ENCODE measurements at regions not wholly inside any gene's neighbourhood (a gene's known extent, or its start where the extent isn't known, plus 50 kb on each side); places are given as distances from the start of the nearest gene placed in this dataset.

GRCh38 chr15:93610944-93611343 is 521.9 kb upstream of the RGMA start:
- H2AFZ ChIP-seq (ENCODE audit: low read length) = no peak overlapping the region
- no peak for TF ChIP-seq RBBP5 (IDR thresholded peaks at IDR 0.05; ENCODE audit: borderline replicate concordance, low read depth, low read length)
- no peak for TF ChIP-seq RXRA (IDR thresholded peaks at IDR 0.05; ENCODE audit: insufficient read depth, low read depth, low read length)
- TF ChIP-seq TCF12 (IDR thresholded peaks at IDR 0.05; ENCODE audit: low read depth, low read length) = no peak
- no peak for TF ChIP-seq TEAD4 (IDR thresholded peaks at IDR 0.05; ENCODE audit: low read depth, low read length)
- TF ChIP-seq GABPA (IDR thresholded peaks at IDR 0.05; ENCODE audit: borderline replicate concordance, insufficient read depth, low read length) = no peak
- TF ChIP-seq CBX5 (IDR thresholded peaks at IDR 0.05; ENCODE audit: low read depth, low read length) = no peak
- TF ChIP-seq CHD2 (IDR thresholded peaks at IDR 0.05; ENCODE audit: low read length) = no peak

More at GRCh38 chr15:93610944-93611343, 521.9 kb upstream of the RGMA start:
- H4K91ac ChIP-seq (replicated peaks; ENCODE audit: insufficient read length, low read length) = no peak overlapping the region
- no peaks in the 10 kb centered on the region for H3K27me3 ChIP-seq (replicated peaks in 1 of 4; ENCODE audit: control insufficient read depth in 3 of 4, extremely low read depth in 1 of 4, insufficient read depth in 3 of 4, low read length in 3 of 4)
- H3K27ac ChIP-seq (ENCODE audit: low read depth, low read length) = no peak overlapping the region
- CTCF ChIA-PET (ENCODE audit: partially characterized antibody) = interaction anchor here (0.6 kb wide), 1 partner anchor 193 kb away, joined by 4 read pairs; no protein-coding TSS in a partner anchor
- no peak overlapping the region for H2BK120ac ChIP-seq (replicated peaks; ENCODE audit: low read depth, low read length)
- H3K9ac ChIP-seq (replicated peaks in 1 of 4; ENCODE audit: extremely low read depth in 1 of 4, low read depth in 3 of 4, low read length in 3 of 4) = no peak overlapping the region
- no peak overlapping the region for H3K14ac ChIP-seq (ENCODE audit: insufficient read length)
- H4K5ac ChIP-seq (ENCODE audit: insufficient read length, low read depth, low read length) = no peak overlapping the region
- no peak overlapping the region for H3K4ac ChIP-seq (replicated peaks; ENCODE audit: insufficient read length, low read depth, low read length)
- no peak overlapping the region for H2BK5ac ChIP-seq (ENCODE audit: low read depth, low read length)
- DNase-seq (ENCODE audit: low read depth in 1 of 2, low spot score in 2 of 2) (no peak), FAIRE-seq (no peak)
- H3K79me2 ChIP-seq (ENCODE audit: control insufficient read depth in 1 of 2, insufficient read depth in 2 of 2, low read length in 2 of 2) = no peaks in the 10 kb centered on the region
- H3K36me3 ChIP-seq (ENCODE audit: control insufficient read depth in 2 of 4, insufficient read depth in 4 of 4, low read length in 3 of 4) = no peaks in the 10 kb centered on the region
- no peaks in the 10 kb centered on the region for H3K9me3 ChIP-seq (ENCODE audit: insufficient read depth in 2 of 2, low read depth in 1 of 2, low read length in 1 of 2)
- no peak overlapping the region for H3K18ac ChIP-seq (ENCODE audit: extremely low read depth, low read length)
- H4K8ac ChIP-seq (ENCODE audit: extremely low read depth, insufficient read depth, low read length) = no peak overlapping the region
- H2BK20ac ChIP-seq (ENCODE audit: low read length) = no peak overlapping the region
- H3K23me2 ChIP-seq (ENCODE audit: low read depth, low read length) = no peaks in the 10 kb centered on the region
- no peak overlapping the region for H2AK5ac ChIP-seq (ENCODE audit: low read depth, low read length)
- H3K79me1 ChIP-seq (ENCODE audit: low read depth, low read length) = no peaks in the 10 kb centered on the region
- no peak overlapping the region for H3K4me2 ChIP-seq (ENCODE audit: insufficient read depth in 1 of 2, low read depth in 2 of 2, low read length in 2 of 2)
- no peaks in the 10 kb centered on the region for H3K4me1 ChIP-seq (replicated peaks in 1 of 4; ENCODE audit: control insufficient read depth in 3 of 4, insufficient read depth in 4 of 4, low read length in 3 of 4)
- H4K20me1 ChIP-seq (replicated peaks in 1 of 2; ENCODE audit: control insufficient read depth in 1 of 2, insufficient read depth in 2 of 2, low read length in 2 of 2) = no peaks in the 10 kb centered on the region
- 89% methylated on average over 8 of the region's 8 CpGs; no CpG with 5 or more reads in 1 of the 2 experiments for WGBS, 2 experiments (ENCODE audit: extremely low coverage in 1 of 2, insufficient coverage in 1 of 2, insufficient read length in 1 of 2, insufficient replicate concordance in 2 of 2, low coverage in 1 of 2, low lambda C conversion rate in 2 of 2, missing lambda C conversion rate in 1 of 2)
- H2BK12ac ChIP-seq (ENCODE audit: low read depth, low read length) = no peak overlapping the region
- no peak overlapping the region for H3K56ac ChIP-seq (replicated peaks; ENCODE audit: insufficient read length, low read depth, low read length)
- no peak overlapping the region for H3K23ac ChIP-seq (ENCODE audit: insufficient read length)
- H2BK15ac ChIP-seq (ENCODE audit: low read length) = no peak overlapping the region
- POLR2A ChIA-PET (ENCODE audit: partially characterized antibody) = no interaction called here
- H3K4me3 ChIP-seq (ENCODE audit: extremely low read depth in 1 of 4, insufficient read depth in 2 of 4, low read depth in 3 of 4, low read length in 4 of 4) = no peak overlapping the region

Data from H1 (cell line).